SU-DHL-6 (cell line): ENCODE measurements at regions not wholly inside any gene's neighbourhood (a gene's known extent, or its start where the extent isn't known, plus 50 kb on each side); places are given as distances from the start of the nearest gene placed in this dataset.

Source experiments
- EZH2phosphoT487 ChIP-seq: fragments of 200-600 bp; sonication (generic), shearing (Covaris generic); conservative IDR thresholded peaks from 2 replicates; pipeline ENCODE4 v1.6.1; 2018; ENCODE audit warnings: mild to moderate bottlenecking, antibody characterized with exemption, low read length, moderate library complexity, mixed read lengths
- TF ChIP-seq, protein P1 (sequence below): fragments of 200-600 bp; sonication (generic); IDR thresholded peaks from one replicate; pipeline ENCODE4 v1.5.1; 2017; ENCODE audit warnings: antibody characterized with exemption, mild to moderate bottlenecking, low read length, moderate library complexity; ENCODE audit not compliant: insufficient read depth, poor library complexity, severe bottlenecking

DNA sequence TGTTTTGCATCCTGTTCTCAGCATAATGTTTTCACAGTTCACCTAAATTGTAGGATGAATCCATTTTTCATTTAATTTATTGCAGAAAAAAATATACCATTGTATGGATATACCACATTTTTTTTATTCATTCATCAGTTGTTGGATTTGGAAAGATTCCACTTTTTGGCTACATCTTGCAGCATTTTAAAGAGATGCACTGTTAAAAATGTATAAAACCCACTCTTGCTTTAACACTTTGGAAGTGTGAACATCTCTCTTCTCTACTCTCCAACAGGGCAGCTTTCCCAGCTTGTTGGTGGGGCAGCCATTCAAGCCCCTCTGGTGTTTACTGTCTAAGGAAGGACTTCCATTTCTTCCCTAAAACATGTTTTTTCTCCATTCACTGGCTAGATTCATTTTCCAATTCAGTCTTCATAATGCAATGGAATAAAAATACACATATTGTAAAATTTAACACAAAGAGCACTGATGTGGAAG lies 104.4 kb upstream of the CBLN2 start:
- TF ChIP-seq, protein P1, sequence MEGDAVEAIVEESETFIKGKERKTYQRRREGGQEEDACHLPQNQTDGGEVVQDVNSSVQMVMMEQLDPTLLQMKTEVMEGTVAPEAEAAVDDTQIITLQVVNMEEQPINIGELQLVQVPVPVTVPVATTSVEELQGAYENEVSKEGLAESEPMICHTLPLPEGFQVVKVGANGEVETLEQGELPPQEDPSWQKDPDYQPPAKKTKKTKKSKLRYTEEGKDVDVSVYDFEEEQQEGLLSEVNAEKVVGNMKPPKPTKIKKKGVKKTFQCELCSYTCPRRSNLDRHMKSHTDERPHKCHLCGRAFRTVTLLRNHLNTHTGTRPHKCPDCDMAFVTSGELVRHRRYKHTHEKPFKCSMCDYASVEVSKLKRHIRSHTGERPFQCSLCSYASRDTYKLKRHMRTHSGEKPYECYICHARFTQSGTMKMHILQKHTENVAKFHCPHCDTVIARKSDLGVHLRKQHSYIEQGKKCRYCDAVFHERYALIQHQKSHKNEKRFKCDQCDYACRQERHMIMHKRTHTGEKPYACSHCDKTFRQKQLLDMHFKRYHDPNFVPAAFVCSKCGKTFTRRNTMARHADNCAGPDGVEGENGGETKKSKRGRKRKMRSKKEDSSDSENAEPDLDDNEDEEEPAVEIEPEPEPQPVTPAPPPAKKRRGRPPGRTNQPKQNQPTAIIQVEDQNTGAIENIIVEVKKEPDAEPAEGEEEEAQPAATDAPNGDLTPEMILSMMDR, result no peak
- TF ChIP-seq EZH2phosphoT487, result no peak
